Activated T-helper 2 cell treated with anti-CD3 and anti-CD28 coated beads, Interferon-gamma antibody, Interleukin-2, Interleukin-4, amounts not matched to agents 10 μg/mL and 5 μg/mL and 100 μg/mL, durations not matched to agents 14 hours and 24 hours and 36 hours (primary cell): ENCODE measurements at regions not wholly inside any gene's neighbourhood (a gene's known extent, or its start where the extent isn't known, plus 50 kb on each side); places are given as distances from the start of the nearest gene placed in this dataset.

Experiments used
- DNase-seq: peaks from one replicate; pipeline ENCODE4 v3.0.0; 2021; ENCODE audit warnings: low spot score
- H3K27ac Mint-ChIP-seq: one replicate; pipeline ENCODE4 v1.8.0; 2021; ENCODE audit warnings: mixed read lengths
- H3K27me3 Mint-ChIP-seq: one replicate; pipeline ENCODE4 v1.8.0; 2021; ENCODE audit warnings: low read depth, mixed read lengths
- H3K36me3 Mint-ChIP-seq: one replicate; pipeline ENCODE4 v1.8.0; 2021; ENCODE audit warnings: low read depth, mixed read lengths
- H3K4me1 Mint-ChIP-seq: one replicate; pipeline ENCODE4 v1.8.0; 2021; ENCODE audit warnings: low read depth, mixed read lengths
- H3K4me3 Mint-ChIP-seq: one replicate; pipeline ENCODE4 v1.8.0; 2021; ENCODE audit warnings: low read depth, mild to moderate bottlenecking, moderate library complexity, mixed read lengths
- H3K9me3 Mint-ChIP-seq: one replicate; pipeline ENCODE4 v1.8.0; 2021; ENCODE audit warnings: mixed read lengths
- intact Hi-C: fragments of 100-400 bp; cut with micrococcal nuclease; formaldehyde crosslinking; loops from one replicate; pipeline ENCODE4 v1.15.1; 2023

DNA sequence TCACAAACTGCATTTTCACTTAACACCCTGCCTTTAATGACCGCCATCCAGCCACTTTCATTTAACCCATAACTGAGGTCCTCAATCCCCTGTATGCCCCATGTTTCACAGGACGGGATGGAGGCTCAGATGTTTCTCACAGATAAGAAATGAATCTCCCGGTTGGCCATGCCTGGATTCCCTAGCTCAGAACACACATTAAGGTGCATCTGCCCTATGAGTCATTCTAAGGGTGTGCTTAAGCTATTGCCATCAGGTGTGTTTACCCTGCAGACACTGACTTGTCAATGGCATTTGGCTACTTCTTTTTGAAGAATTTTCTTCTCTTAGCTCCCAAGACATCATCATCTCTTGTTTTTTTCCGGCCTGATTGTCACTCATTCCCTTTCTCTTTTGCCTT lies 222.6 kb upstream of the SMIM31 start:
- Mint-ChIP-seq H3K36me3 (no peaks in the 10 kb centered on the region), H3K27me3 (no peaks in the 10 kb centered on the region), H3K4me3 (no peak overlapping the region), H3K9me3 (no peaks in the 10 kb centered on the region), H3K4me1 (no peaks in the 10 kb centered on the region), H3K27ac (no peak overlapping the region)
- intact Hi-C loops = no loop called here
- DNase-seq = no peak

DNA sequence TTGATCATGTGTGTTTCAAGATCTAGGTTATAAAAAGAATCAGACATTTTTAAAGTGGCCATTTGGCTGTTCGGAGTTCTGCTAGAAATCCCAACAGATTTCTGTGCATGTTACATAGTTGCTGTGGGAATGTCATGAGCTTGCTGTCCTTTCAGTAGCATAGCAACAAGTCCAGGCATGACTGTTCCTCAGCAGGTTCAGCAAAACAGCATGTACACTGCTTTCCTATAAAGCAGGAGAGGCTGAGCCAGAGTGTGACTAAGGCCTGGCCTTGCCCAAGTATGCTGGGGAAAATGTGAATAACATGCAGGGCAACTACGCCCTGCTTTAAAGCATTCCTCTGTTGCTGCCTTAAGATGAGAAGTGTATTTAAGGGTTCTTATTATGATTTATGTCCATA lies 217.1 kb upstream of the SMIM31 start:
- Mint-ChIP-seq H3K9me3 (peaks cover 13% of the 10 kb centered on the region), H3K4me3 (no peak overlapping the region), H3K36me3 (no peaks in the 10 kb centered on the region), H3K27me3 (no peaks in the 10 kb centered on the region), H3K27ac (no peak overlapping the region), H3K4me1 (no peaks in the 10 kb centered on the region)
- intact Hi-C loops = no loop called here
- no peak for DNase-seq

DNA sequence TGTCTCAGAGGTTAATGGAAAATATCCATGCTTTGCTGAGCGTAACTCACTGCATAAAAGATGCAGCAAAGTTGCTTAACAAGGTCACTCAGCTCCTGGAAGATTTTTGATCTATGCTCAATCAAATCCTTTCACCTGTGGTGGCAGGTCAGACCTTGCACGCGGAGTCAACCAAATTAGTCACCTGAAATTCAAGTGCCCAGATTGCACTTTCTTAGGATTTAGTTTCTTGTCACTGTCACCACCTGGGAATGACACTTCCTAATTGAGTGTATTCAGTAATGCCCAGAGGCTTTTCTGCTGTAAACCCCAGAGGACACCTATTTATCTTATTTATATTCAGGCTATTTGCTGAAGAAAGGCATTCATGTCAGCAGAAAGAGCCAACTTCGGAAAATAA lies 215.8 kb upstream of the SMIM31 start:
- no peak overlapping the region for H3K4me3 Mint-ChIP-seq
- H3K27me3 Mint-ChIP-seq = no peaks in the 10 kb centered on the region
- DNase-seq = no peak
- no peaks in the 10 kb centered on the region for H3K4me1 Mint-ChIP-seq
- intact Hi-C loops = no loop called here
- no peak overlapping the region for H3K27ac Mint-ChIP-seq
- no peaks in the 10 kb centered on the region for H3K36me3 Mint-ChIP-seq
- peaks cover 15% of the 10 kb centered on the region for H3K9me3 Mint-ChIP-seq

DNA sequence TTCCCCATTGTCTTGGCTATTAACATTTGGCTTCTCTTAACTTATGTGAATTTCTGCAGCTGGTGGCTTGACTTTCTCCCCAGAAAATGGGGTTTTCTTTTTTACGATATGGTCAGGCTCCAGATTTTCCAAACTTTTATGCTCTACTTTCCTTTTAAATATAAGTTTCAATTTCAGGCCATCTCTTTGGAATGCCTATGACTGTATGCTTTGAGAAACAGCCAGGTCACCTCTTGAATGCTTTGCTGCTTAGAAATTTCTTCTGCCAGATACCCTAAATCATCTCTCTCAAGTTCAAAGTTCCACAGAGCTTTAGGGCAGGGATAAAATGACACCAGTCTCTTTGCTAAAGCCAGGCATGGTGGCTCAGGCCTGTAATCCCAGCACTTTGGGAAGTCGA lies 212.9 kb upstream of the SMIM31 start:
- no peak overlapping the region for H3K4me3 Mint-ChIP-seq
- intact Hi-C loops = no loop called here

DNA sequence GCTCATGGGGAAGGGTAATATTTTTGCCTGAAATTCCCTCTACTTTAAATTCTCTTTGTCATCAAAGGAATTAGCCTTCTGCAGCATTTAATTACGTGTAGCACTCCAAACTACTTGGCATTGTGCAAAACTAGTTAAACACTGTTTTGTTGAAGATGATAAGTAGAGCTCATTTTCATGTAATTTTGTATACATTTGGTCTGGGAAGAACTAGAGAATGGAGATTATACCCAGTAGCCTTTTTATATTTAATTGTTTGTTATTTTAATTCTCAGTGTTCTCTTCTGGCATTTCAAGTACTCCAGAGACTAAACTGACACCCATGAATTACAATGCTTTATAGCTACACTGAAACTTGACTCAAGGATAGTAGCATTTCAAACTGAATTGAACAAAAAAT lies 211.5 kb upstream of the SMIM31 start:
- intact Hi-C loops = no loop called here
- H3K4me1 Mint-ChIP-seq = no peaks in the 10 kb centered on the region
- DNase-seq = no peak
- no peak overlapping the region for H3K27ac Mint-ChIP-seq
- H3K27me3 Mint-ChIP-seq = no peaks in the 10 kb centered on the region
- H3K36me3 Mint-ChIP-seq = no peaks in the 10 kb centered on the region
- H3K4me3 Mint-ChIP-seq = no peak overlapping the region
- H3K9me3 Mint-ChIP-seq = peaks cover 15% of the 10 kb centered on the region

More for the DNA sequence above, 212.9 kb upstream of the SMIM31 start:
- Mint-ChIP-seq H3K36me3 (no peaks in the 10 kb centered on the region), H3K4me1 (no peaks in the 10 kb centered on the region), H3K27ac (no peak overlapping the region), H3K9me3 (peaks cover 15% of the 10 kb centered on the region), H3K27me3 (no peaks in the 10 kb centered on the region)
- DNase-seq = no peak

DNA sequence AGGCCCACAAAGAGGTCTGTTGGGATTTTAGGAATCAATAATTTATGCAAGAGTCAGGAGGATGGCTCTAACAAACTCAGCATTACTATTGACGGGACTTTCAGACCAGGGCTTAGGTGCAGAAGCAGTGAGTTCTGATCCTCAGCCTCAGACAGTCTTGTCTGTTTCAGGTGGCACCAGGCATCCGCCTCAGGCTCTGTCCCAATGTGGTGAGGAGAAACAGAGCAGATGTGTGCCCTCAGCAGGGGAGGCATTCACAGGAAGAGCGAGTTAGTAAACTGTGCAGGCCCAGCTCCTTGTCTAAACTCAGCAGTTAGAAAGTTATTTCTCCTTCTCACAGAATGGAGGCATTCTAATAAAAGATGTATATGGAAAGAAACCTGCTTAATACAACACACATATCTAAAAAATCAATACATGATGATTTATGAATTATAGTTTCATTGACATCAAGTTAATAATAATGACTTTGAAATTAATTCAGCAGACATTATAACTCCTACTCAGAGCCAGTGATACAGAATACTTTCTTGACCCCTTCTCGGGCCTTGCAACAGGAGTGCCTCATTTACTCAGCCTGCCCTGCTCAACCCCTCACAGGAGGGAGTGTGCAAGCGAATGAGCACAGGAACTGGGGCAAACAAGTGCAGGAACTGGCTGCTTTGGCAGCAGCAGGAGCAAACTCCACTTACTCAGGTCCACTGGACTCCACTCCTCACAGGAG lies 202.8 kb upstream of the SMIM31 start:
- H3K27ac Mint-ChIP-seq = no peak overlapping the region
- H3K9me3 Mint-ChIP-seq = no peaks in the 10 kb centered on the region
- H3K27me3 Mint-ChIP-seq = no peaks in the 10 kb centered on the region
- no peaks in the 10 kb centered on the region for H3K4me1 Mint-ChIP-seq
- H3K36me3 Mint-ChIP-seq = no peaks in the 10 kb centered on the region
- DNase-seq = no peak
- no peak overlapping the region for H3K4me3 Mint-ChIP-seq
- intact Hi-C loops = no loop called here

DNA sequence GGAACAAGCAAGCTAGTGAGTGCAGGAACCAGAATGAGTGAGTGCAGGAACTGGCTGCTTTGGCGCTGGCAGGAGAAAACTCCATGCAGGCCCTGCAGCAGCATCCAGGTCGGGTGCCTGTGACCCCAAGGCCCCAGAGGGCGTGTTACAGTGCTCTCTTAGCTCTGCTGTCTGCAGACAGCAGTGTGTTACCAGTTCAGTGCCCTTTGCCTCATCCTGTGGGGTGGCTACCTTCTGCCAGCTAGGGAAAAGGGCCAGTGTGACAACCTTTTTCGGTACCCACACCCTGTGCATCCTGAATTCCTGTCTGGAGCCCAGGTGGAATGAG lies 202.3 kb upstream of the SMIM31 start:
- Mint-ChIP-seq H3K27ac (no peak overlapping the region), H3K4me1 (no peaks in the 10 kb centered on the region), H3K36me3 (no peaks in the 10 kb centered on the region), H3K27me3 (no peaks in the 10 kb centered on the region), H3K4me3 (no peak overlapping the region), H3K9me3 (no peaks in the 10 kb centered on the region)
- DNase-seq = no peak
- intact Hi-C loops = no loop called here

DNA sequence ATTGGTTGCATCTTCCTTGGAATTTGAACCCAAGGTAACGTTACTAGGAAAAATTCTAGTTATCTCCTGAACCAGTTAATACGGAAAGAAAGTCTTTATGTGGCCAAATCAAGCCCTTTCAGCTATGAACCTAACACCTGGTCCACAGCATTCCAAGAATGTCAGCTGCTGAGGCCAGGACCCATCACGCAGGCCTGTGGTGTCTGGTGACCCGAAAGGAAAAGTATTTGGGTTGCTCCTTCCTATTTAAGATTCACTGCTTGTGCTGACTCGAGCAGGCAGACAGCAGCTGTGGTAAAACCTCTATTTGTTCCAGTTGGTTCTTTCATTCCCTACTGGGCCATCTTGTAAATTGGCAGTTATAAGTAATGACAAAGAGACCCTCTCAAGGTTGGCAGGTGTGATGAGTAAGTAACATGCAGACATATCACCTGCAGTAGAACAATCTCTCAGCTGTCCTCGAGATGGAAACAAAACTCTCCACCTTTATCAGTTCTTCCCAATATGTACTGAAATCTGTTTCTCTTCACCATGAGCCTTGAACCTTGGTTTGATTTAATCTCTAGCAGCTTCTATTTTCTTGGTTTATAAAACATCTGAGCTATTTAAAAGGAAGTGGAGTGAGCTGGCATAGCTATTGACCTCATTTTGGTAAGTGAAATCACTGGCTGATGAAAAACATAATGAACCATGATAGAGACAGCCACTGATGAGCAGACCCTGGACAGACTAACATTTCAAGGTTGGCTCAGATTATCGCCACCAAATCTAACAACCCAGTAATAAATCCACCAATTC lies 182.1 kb upstream of the SMIM31 start:
- H3K27ac Mint-ChIP-seq = no peak overlapping the region
- H3K4me3 Mint-ChIP-seq = no peak overlapping the region
- DNase-seq = no peak
- no peaks in the 10 kb centered on the region for H3K36me3 Mint-ChIP-seq
- no peaks in the 10 kb centered on the region for H3K4me1 Mint-ChIP-seq
- intact Hi-C loops = no loop called here
- no peaks in the 10 kb centered on the region for H3K9me3 Mint-ChIP-seq
- no peaks in the 10 kb centered on the region for H3K27me3 Mint-ChIP-seq

DNA sequence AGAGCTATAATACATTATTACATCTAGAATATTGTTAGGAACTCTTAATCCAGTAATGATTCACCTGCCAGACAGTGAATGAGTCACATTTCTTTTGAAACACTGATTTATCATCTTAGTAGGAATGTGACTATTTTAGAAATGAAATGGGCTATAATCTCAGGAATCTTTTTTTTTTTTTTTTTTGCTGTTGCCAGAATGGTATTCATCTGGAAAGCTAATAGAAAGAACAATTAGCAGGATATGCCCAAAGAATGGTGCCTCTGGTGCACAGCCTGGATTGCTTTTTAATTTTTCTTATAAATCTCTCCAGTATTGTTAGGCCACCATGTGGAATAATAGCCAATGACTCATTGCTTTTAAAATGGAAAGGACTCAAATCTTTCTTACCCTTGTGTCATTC lies 181.1 kb upstream of the SMIM31 start:
- no peaks in the 10 kb centered on the region for H3K9me3 Mint-ChIP-seq
- intact Hi-C loops = no loop called here
- H3K4me3 Mint-ChIP-seq = no peak overlapping the region
- no peaks in the 10 kb centered on the region for H3K4me1 Mint-ChIP-seq
- no peak overlapping the region for H3K27ac Mint-ChIP-seq
- no peaks in the 10 kb centered on the region for H3K36me3 Mint-ChIP-seq
- no peaks in the 10 kb centered on the region for H3K27me3 Mint-ChIP-seq
- DNase-seq = no peak

DNA sequence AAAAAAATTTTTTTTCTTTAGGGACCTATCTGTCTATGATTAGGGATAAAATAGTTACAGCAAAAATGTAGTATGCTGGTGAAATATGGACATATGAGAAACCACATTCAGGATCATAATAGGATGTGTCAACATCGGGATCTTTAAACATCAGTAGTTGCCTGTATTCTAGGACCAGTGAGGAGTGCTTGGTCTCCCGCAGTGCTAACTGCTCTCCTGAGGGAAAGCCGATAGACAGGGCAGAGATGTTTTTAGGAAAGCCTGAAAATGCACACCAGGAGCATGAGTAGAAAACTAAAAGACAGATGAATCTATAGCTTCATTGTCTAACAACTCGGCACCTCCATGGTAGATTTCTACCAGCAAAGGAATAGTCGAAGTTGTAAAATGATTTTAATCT lies 178.1 kb upstream of the SMIM31 start:
- Mint-ChIP-seq H3K36me3 (no peaks in the 10 kb centered on the region), H3K27me3 (no peaks in the 10 kb centered on the region), H3K4me1 (no peaks in the 10 kb centered on the region), H3K27ac (no peak overlapping the region), H3K9me3 (no peaks in the 10 kb centered on the region), H3K4me3 (no peak overlapping the region)
- no peak for DNase-seq
- intact Hi-C loops = no loop called here

DNA sequence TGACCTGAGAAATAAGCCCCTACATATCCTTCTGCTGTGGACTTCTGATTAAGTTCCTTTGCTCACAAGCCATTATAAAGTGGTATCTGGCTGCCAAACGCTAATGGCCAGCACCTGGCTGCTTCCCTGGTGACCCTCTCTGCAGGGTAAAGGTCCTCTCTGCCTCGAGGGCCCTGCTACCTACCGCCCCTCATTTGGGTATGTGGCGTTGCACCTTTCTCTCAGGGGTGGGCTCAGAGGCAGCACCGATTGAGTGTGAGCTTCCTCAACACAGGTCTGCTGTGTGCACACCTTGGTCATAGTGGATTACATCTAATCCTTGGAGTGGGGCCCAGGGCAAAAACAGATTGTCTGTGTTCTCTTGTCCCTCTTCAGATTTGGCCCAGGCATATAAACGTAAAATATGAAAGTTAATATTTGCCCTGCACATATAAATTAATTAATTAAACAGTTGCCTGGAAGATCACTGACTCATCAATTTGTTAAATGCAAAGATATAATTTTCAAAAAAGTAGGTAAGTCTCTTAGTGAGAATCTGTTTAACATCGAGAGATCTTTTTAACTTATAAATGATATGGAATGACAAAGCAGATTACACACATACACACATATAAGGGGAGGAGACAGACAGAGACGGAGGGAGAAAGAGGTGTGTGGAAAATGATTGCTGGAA lies 174.5 kb upstream of the SMIM31 start:
- intact Hi-C loops = no loop called here
- DNase-seq = no peak
- Mint-ChIP-seq H3K27ac (no peak overlapping the region), H3K27me3 (no peaks in the 10 kb centered on the region), H3K9me3 (no peaks in the 10 kb centered on the region), H3K36me3 (no peaks in the 10 kb centered on the region), H3K4me3 (no peak overlapping the region), H3K4me1 (no peaks in the 10 kb centered on the region)

DNA sequence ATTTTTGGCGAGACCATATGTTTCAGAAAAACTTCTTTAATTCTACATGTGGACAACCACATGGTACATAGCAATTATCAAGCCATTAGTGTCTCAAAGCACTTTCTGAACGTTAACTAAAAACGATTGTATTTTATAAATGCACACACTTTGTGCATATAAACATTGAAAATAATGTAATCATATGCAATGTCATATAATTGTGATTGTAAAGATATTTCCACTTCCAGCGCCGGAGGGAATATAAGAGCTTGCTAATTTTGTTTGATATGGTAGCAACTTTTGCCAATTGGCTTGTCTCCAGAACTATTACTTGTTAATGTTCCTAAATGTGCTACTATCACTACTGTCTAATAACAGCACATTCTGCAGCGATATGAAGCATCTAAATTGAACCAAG lies 162.3 kb upstream of the SMIM31 start:
- no peaks in the 10 kb centered on the region for H3K27me3 Mint-ChIP-seq
- intact Hi-C loops = no loop called here
- no peak overlapping the region for H3K27ac Mint-ChIP-seq
- no peak overlapping the region for H3K4me3 Mint-ChIP-seq
- H3K36me3 Mint-ChIP-seq = no peaks in the 10 kb centered on the region
- no peak for DNase-seq
- no peaks in the 10 kb centered on the region for H3K9me3 Mint-ChIP-seq
- H3K4me1 Mint-ChIP-seq = no peaks in the 10 kb centered on the region

DNA sequence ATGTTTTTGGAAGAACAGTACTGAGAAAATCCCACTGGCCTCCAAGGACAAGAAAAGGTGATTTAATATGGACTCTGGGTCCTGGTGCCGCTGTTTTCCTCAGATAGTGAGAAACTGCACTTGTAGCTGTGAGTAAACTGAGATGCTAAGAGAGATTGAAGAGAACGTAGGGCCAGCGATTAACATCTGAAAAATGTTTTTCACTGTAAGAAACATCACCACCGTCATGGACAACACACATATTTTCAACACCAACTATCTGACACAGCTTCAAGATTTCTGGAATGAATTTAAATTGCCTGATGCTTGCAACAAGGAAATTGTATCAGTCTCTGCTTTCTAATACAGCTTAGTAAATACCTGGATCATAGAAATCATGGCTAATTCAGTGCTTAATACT lies 158.2 kb upstream of the SMIM31 start:
- no peak overlapping the region for H3K27ac Mint-ChIP-seq
- no peaks in the 10 kb centered on the region for H3K36me3 Mint-ChIP-seq
- no peaks in the 10 kb centered on the region for H3K27me3 Mint-ChIP-seq
- no peaks in the 10 kb centered on the region for H3K4me1 Mint-ChIP-seq
- intact Hi-C loops = no loop called here
- H3K4me3 Mint-ChIP-seq = no peak overlapping the region
- no peaks in the 10 kb centered on the region for H3K9me3 Mint-ChIP-seq
- DNase-seq = no peak
